NCI-H82 (cell line): ENCODE measurements at regions not wholly inside any gene's neighbourhood (a gene's known extent, or its start where the extent isn't known, plus 50 kb on each side); places are given as distances from the start of the nearest gene placed in this dataset.

Source experiments
- DNase-seq: peaks from one replicate; lab custom pipeline; 2025; lab: John Stamatoyannopoulos, UW

DNA sequence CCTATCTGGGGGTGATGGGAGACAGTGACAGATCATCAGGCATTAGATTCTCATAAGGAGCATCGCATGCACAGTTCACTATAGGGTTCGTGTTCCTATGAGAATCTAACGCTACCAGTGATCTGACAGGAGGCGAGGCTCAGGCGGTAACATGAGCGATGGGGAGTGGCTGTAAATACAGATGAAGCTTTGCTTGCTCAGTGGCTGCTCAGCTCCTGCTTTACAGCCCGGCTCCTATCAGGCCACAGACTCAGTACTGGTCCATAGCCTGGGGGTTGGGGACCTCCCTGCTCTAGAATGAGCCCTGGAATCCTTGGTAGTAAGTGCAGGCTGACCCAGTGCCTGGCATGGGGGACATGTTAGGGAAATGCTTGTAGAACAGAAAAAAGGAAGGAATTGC lies 426.0 kb downstream of the TYW1 start:
- DNase-seq: no peak

DNA sequence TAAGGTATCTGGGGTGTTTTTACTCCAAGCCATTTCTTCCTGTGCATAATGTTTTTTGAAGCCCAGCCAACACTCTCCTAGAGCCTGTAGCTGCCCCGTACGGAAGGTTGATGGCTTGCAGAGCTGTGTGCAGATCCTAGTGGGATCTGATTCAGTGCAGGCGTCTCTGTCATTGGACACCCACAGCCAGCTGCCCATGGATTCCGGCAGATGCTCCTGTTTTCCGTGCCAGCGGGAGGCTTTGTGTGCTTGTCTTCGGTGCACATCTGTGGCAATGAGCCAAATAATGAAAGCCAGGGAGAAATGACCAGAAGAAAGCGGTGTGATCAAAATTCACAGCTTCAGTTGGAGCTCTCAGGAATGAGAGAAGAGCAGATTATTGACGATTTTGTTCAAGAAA lies 426.4 kb downstream of the TYW1 start:
- DNase-seq: peak; percentile 72

GRCh38 chr7:67426654-67427053 lies 430.0 kb downstream of the TYW1 start:
- no peak for DNase-seq

GRCh38 chr7:67429735-67430134 lies 433.1 kb downstream of the TYW1 start:
- no peak for DNase-seq

DNA sequence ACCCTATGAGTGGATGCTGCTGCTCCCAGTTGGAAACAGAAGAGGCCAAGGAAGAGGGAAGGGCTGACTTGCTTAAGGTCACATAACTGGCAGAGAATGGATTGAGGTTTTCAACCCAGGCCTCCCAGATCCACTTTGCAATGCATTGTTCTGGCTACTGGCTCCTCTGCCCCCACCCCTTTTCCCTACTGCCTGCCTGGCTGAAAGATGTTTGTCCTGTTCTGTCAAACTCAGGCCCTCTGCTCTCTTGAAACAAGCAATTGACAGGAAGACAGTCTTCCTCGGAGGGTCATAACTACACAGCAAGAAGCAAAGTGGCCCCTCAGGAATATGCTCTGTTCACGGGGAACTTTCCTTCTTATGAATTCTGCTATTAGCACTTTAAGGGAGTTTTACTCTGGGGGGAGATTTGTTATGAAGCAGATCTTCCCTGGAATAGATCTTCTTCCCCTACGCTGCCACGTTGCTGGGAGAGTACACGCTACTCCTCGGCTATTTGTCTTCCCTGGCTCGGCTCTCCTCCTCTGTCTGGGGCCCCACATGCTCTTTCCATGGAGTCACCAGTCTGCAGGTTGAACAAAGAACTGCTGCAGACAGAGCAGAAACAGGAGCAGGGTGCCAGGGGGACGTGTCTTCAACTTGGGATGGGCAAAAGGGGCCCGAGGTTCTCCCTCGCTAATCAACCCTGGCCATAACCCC lies 436.1 kb downstream of the TYW1 start:
- no peak for DNase-seq

DNA sequence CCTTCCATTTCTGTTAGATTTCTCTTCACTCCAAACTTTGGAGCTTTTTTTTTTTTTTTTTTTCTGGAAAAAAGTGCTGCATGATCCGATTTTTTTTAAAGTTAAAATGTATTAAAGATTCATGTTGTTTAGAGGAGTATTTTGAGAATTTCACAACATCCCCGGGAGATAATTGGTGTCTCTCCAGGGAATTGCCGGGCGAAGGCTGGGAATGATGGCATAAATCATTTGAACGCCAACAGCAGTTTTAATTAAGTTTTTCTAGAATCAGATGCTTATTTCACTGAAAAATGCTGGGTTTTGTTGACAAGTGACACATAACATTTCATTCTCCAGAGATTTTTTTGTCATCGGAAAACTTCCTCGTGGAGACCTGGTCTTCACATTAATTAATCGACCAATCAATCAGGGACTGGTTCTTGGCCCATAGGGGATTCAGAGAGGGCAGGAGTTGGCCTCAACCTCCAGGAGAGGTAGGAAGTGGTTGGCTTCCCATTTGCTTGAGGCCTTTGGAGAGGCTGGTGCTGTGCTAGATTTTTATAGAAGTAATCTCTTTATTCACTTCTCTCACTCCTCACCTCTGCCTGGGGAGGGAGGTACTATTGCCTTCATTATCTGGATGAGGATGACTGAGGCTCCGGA lies 439.4 kb downstream of the TYW1 start:
- no peak for DNase-seq

- DNase-seq: no peak
Measured at GRCh38 chr7:67438198-67438882, 441.7 kb downstream of the TYW1 start.

DNA sequence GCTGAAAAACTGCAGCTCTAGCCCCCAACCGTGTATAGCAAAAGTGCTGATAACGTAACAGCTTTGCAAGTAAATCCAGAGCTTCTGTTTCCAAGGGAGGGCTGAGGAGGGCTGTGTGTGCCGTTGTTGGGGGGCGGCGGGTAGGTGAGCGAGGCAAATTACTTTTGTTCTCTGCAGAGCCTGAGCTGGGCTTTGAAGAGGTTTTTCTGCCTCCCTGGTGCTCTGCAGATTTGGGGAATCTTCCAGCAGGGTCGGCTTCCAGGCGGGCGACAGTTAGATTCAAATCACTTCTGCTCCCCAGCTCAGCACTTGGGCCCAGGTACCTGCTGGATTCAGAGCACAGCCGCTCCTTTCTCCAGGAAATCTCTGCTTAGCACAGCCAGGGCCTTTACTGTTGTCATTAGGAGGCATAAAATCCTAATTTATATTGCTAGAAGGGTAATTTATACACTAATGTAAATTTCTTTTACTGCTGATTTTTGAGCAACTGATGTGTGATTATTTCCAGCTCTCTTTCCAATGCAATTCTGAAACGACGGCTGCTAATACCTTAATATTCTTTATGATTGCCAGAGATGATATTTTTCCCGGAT lies 442.4 kb downstream of the TYW1 start:
- peak; percentile 45 for DNase-seq

- DNase-seq: no peak
Measured at GRCh38 chr7:67440321-67440720, 443.7 kb downstream of the TYW1 start.

DNA sequence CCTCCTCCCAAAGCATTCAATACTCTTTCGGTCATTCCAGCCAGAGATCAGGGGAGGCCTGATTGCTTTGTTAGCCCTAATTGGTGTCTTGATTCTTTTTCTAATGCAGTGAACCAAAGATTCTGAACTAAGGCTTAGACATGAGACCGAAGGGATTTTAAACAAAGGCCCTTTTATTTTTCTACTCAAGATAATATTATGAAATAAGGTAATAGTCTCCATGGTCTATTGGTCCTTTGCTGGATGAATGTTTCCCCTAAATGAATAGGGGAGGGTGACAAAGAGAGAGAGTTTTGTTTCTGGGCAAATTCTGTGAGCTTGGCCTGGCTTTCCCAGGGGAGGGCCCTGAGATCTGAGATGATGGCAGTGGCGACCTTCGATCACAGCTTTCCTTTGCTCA lies 449.1 kb downstream of the TYW1 start:
- DNase-seq: no peak

DNA sequence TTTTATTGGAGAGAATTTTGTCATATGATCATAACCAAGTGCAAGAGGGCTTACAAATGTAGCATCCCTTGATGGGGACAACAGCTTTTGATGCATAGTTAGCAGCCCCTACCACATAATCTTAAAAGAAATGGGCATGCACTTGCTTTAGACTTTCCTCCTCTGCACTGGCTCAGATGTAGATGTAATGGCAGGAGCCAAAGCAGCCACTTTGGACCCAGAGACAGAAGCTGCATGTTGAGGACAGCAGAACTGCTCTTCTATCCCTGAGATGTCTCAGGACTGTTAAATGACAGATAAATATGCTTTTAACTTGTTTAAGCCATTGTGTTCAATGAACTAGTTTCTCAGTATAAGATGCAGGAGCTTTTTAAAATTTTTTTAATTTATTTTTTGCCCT lies 450.7 kb downstream of the TYW1 start:
- no peak for DNase-seq

DNA sequence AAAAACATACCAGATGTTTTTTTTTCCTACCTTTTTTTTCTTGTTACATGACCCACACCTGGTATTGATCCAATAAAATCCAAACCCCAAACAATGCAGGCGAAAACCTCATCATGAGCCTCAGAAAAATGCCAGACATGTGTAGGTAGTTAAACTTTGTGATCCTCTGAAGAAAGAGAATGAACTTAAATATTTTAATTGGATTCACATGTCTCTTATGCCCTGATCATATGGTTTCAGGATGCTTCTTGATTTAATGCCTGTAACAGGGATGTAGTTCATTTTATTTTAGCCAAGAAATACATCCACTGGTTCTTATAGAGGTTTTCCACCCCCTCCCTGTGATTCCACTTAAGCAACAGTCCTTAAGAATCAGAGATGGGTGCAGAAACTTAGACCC lies 451.6 kb downstream of the TYW1 start:
- DNase-seq: no peak

DNA sequence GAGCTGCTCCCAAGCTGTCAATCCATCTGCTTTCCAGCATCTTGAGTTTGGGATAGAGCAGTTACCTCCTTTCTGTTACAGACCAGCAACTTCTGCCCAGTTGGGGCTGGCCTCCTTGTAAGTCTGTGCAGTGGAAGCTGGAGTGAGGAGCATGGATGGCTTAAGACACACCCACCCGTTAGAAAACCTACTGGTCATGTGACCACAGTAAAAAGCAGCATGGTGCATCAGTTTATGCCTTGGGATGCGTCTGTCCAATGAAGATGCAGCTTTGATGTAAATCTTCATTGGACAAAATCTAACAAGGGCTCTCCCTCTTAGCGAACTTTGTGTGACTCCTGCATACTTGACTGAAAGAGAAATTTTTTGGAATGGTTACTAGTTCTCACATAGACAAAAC lies 453.5 kb downstream of the TYW1 start:
- DNase-seq: peak; percentile 34

DNA sequence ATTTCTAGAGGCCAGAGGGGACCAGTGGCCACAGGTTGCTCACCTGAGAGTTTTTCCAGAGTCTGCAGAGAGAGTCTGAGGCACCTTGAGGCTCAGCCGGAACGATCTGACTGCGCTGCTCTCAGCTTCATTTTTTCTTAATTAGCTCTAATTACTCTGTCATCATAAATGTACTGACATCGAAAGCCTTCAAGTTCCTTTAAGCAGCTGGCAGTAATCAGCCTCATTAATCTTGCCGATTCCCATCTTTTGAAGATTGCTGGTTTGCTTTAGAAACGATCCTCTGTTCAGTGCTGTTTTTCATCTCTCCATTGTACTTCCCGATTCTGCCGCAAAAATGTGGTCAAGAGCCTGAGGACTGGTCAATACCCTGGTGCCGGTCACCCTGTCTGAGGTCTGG lies 454.7 kb downstream of the TYW1 start:
- peak; percentile 9 for DNase-seq

DNA sequence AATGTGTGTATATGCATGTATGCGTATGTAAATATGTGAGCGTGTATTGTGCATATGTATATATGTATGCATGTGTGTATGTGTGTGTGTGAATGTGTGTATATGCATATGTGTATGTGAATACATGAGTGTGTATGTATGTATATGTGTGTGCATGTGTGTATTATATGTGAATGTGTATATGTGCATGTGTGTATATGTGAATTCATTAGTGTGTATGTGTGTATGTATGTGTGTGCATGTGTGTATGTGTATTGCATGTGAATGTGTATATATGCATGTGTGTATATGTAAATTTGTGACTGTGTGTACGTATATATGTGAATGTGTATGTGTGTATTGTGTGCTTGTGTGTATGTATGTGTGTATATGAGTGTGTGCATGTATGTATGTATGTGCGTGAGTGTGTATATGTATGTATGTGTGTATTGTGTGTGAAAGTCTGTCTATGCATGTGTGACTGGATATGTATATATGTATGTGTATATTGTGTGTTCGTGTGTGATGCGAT lies 455.9 kb downstream of the TYW1 start:
- DNase-seq: no peak

DNA sequence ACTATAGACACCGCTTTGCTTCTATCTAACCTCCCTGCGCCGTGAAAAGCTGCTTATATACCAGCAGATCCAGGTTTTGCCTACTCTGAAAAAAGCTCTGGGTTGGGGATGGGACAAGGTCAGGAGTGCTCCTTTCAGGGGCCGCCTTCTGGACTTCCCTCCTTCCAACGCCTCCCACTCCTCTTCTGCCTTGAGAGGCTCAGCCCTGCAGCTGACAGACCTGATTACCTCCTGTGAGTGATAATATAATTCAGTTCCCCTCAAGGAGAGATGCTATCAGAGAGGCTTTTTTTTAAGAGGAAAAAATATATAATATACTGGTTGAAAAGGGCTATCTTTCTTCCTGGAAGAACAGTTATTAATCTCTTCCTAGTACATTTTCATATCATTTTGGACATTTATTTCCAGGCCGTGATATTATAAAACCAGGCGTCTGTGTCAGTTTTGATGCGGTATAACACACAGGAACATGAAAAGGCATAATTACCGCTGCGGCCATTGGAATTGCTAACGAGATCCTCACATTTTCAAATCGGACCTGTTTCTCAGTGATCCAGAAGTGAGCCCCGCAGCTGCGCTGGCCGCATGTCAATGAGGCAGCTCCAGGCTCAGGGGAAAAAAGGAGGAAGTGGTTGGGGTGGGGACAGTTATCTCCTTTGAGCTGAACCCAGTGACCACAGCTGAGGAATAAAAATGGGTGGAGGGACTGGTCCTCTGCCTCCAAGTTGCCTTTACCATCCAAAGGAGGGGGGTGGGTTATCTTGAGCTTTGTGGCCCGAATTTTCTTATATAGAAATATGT lies 457.1 kb downstream of the TYW1 start:
- DNase-seq: no peak

- no peak for DNase-seq
Measured at GRCh38 chr7:67455508-67455907, 458.9 kb downstream of the TYW1 start.

DNA sequence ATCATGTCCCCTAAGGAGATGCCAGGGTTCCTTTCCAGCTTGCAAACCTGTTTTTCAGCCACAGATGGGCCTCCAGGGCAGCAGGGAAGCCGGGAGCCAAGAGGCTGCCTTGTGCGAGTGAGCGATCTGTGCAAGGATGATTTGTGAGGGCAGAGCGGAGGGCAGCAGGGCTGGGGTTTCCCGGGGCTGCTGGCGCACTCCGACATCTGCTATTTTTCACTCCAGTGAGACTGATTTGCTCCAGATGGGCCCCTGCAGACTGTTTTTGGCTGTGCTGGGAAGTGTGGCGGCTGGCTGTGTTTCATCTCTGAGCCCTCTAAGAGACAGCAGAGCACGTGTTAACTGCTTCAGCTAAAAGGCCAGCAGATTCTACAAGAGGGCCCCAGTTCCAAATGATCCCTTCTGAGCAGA lies 466.2 kb downstream of the TYW1 start:
- DNase-seq: peak; percentile 89

DNA sequence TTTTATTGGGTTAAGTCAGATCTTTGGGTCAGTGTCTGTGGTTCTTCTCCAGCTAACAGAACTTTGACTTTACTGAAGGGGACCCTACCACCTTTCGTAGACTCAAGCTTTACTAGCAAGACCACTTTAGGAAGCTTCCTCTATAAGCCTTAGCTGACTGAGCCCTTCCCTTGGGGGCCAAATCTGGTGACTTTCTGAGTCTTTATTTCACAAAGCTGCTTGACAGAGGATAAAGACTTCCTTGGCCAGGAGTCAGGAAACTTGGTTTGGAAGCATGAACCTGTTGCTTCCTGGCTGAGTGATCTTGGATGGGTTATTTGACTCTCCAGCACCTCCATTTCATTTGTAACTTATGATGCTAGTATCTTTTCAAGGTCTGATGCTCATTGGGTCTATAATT lies 466.7 kb downstream of the TYW1 start:
- DNase-seq: peak; percentile 58

DNA sequence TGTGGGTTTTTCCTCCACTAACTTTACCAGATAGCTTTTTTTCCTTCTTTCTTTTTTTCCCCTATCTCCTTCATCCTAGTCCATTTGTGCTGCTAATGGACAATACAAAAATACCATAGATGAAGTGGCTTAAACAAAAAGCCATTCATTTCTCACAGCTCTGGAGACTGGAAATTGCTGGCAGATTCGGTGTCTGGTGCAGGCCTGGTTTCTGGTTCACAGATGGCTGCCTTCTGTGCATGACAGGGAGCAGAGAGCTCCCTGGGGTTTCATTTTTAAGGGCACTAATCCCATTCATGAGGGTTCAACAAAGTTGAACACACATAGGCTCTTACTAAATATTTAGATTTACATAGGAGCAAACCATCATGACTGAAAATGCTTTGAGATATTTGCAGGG lies 467.4 kb downstream of the TYW1 start:
- peak; percentile 16 for DNase-seq

GRCh38 chr7:67466109-67466508 lies 469.5 kb downstream of the TYW1 start:
- DNase-seq: no peak

DNA sequence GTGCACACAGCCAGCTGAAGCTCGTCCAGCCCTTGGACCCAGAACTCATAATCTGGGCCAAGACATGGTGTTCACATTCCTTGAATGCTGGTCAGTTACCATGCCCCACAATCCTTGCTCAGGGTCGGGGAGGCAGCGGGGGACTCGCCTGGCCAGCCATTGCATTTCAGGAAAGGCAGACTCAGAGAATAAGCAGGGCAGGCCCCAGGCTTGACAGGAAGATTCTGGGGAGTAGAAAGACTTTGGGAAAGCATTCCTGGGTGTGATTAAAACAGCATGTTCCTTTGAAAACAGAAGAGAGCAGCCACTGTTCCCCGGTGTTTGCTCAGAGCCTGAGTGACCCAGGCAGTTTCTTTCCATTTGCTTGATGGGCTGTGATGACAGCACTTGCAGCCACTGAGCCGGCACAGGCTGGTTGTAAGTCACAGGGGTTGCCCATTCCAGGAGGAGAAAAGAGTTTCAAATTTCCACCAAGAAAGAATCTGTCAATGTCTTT lies 473.7 kb downstream of the TYW1 start:
- no peak for DNase-seq
